Forelimb muscle (tissue), 1 donor: ENCODE measurements at regions not wholly inside any gene's neighbourhood (a gene's known extent, or its start where the extent isn't known, plus 50 kb on each side); places are given as distances from the start of the nearest gene placed in this dataset.

Source experiments
- DNase-seq: peaks from one replicate; pipeline ENCODE4 v3.0.0-alpha.2; 2013; ENCODE audit warnings: low read depth

GRCh38 chr17:69605571-69605970 lies 191.1 kb downstream of the MAP2K6 start:
- no peak for DNase-seq

DNA sequence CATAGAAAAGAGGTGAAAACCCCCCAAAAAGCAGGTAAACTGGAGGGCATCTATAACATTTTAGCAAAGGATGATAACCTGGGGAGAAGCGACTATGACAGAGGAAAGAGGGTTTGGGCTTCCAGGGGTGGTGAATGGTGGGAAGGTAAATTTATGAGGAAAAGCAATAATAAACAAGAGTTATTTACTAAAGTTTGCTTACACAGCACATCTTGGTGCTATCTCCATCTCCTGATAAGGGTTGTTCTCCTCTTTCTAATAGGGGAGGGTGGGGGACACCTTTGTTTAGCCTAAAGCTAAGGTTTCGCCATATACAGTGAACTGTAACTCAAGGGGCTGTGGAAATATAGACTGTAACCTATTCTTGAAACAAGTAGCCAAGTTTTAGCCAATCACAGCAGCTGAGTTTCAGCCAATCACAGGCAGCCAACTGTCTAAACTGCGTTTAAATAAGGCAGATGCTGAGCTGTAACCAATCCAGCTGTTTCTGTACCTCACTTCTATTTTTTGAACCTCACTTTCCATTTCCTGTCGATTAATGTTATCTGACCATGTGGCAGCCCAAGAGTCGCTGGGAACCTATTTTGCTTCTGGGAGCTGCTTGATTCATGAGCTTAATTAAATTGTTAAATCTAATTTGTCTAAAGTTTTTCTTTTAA lies 191.8 kb downstream of the MAP2K6 start:
- DNase-seq: no peak

- peak; percentile 53 for DNase-seq
Observed at GRCh38 chr17:69607162-69607834, 192.8 kb downstream of the MAP2K6 start.

DNA sequence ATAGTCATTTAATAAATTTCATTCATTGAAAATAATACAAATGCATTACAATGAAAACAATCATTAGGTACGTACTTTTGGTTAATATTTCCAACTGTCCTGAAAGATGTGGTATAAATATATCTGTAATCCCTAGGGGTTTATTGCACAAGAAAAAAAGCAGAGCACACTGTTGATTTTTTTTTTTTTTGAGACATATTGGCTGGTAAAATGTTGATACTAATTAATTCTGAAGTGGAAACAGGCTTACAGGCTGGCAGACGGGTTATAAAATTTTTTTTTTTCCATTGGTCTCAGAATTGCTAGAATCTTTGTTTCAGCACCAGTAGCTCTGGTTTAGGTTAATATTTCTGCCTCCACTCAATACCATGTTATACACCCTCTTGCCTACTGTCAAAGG lies 193.6 kb downstream of the MAP2K6 start:
- no peak for DNase-seq

DNA sequence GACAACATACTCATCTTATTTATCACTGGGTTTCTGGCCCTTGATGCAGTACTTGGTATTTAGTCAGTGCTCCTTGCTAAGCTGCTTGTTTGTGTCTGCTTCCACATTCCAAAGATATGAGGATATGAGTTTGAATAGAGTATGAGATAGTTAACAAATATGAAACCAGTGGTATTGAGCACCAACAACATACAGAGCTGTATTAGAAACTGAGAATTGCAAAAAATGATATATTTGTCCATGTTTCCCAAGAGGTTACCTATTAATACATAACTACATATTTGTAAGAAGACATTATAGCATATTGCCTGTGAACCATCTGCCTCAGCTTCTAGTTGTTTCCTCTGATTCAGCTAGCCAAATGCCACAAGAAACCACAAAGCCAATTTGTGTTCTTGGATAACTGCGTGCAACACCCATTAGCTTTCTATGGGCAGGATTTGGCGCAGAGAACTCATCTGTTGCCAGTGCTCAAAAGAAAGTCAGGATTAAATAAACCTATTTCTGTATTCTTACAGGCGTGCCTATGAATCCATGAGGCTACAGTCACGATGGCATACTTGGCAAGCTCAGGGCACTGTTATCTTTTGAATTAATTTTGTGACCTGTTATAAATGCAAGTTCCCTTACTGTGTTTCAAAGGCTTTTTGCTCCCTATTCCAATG lies 194.4 kb downstream of the MAP2K6 start:
- DNase-seq: no peak

DNA sequence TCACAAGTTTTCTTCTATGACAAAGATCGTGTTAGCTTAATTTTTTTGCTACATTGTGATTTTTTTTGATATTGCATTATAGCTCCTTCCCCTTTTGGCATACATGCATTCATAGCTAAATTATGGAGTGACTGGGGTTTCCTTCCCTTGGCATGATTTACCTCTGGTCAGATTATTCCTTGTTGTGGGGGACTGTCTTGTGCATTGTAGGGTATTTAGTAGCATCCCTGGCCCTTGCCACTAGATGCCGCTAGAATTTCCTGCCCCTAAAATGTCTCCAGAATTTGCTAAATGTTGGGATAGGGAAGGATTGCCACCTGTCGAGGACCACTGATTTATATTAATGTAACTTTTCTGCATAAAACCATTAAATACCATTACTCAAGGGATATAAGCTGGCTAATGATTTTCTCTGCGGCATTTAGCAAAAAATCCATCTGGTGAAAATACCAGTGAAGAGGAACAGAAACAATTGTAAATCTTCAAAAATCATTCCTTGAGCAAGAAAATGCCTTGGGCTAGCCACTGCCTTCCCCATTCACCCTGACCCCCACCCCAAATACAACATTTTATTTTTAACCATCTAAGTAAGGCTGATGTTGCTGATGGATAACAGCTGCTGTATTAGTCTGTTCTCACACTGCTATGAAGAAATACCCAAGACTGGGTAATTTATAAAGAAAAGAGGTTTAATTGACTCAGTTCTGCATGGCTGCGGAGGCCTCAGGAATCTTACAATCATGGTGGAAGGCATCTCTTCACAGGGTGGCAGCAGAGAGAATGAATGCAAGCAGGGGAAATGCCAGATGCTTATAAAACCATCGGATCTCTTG lies 195.2 kb downstream of the MAP2K6 start:
- no peak for DNase-seq

GRCh38 chr17:69620363-69620762 lies 205.9 kb downstream of the MAP2K6 start:
- no peak for DNase-seq

DNA sequence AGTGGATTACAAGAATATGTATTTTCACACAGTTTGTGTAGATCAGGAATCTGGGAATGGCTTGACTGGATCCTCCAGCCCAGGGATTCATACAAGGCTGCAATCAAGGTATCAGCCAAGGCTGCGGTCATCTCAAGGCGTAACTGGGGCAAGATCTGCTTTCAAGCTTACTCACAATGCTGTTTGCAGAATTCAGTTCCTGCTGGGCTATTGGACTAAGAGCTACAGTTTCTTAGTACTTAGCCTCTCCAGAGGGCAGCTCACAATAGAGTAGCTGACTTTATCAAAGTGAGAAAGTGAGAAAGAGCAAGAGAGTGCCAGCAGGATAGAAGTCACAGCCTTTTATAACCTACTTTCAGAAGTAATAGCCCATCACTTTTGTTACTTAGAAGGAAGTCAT lies 211.0 kb downstream of the MAP2K6 start:
- DNase-seq: no peak

GRCh38 chr17:69630056-69630635 lies 215.6 kb downstream of the MAP2K6 start:
- peak; percentile 76 for DNase-seq

GRCh38 chr17:69634844-69635243 lies 220.3 kb downstream of the MAP2K6 start:
- no peak for DNase-seq

DNA sequence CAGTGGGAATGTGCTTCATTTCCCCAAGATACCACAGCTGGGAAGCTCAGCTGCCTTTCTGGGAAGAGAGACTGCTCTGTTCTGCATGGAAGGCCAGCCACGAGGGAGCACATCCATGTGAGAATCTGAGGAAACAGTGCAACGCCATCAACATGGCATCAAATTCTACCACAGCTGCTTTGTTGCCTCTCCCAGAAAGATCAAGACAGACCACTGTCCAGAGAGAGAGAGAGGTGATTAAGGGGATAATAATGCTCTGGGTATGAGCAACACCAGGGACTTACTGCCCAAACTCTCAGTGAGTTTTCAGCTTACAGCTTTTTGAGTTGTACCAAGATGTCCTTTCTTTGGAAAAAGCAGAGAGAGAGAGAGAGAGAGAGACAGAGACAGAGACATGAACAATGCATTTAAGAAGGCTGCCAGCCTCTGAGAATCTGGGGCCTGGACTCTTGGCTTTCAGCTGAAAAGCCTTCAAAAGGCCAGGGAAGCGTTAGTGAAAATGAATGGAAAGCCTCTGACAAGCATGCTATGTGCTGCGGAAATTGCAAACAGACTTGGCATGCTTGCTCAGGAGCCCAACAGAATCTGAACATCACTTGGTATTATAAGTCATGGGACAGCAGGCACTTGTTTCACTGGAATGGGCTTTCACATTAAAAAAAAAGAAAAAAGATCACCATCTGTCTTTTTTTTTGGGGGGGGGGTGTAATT lies 223.1 kb downstream of the MAP2K6 start:
- no peak for DNase-seq

DNA sequence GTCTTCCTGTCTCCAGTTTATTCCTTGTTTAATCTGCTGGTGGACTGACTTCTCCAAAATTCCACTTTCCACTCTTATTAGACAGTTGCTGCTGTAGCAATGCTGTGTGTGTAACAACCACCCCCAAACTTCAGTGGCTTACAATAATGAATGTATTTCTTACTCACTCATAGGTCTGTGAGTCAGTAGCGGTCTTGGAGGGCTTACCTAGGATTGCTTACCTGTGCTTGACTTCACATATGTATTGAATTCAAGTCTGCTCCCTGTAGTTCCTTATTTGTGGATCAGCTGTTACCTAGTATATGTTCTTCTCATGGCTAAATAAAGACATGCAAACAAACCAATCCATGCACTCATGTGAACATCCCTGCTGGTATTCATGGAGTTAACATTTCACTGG lies 224.6 kb downstream of the MAP2K6 start:
- DNase-seq: no peak

- DNase-seq: no peak
Observed at GRCh38 chr17:69640073-69640472, 225.6 kb downstream of the MAP2K6 start.

DNA sequence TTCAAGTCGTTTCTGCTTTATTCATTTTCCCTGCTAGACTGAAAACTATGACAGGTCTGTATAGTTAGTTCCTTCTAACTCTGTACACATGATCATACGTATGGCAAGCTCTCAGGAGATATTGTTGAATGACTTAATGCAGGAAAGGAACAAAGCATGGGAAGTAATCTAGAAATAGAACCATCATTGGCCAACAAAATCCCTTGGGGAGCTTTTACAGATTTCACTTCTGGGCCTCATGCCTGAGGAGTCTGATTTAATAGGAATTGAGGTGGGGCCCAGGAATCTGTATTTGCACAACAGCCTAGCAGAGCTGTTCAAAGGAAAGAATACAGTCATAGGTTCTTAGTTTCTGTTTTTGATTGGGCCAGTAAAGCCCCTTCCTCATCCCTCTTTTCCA lies 229.2 kb downstream of the MAP2K6 start:
- DNase-seq: no peak

- no peak for DNase-seq
Observed at GRCh38 chr17:69646729-69647128, 232.2 kb downstream of the MAP2K6 start.

DNA sequence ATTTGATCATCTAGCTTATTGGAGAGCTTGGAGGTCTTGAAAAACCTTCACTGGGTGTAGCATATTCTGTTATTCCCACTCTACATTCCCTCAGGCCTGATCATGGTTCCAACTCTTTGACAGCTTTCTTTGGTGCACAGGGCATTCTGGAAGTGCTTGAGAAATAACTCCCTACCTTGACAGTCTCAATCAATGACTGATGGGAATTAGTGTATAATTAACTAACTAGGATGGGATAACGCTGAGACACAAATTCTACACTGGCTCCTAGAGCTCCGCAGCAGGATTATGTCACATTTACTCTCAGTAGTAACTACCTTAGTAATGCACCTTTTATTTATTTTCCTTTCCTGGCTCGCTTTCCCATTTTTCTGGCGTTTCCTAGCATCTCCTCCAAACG lies 236.4 kb downstream of the MAP2K6 start:
- no peak for DNase-seq

- no peak for DNase-seq
Observed at GRCh38 chr17:69651921-69652320, 237.4 kb downstream of the MAP2K6 start.

DNA sequence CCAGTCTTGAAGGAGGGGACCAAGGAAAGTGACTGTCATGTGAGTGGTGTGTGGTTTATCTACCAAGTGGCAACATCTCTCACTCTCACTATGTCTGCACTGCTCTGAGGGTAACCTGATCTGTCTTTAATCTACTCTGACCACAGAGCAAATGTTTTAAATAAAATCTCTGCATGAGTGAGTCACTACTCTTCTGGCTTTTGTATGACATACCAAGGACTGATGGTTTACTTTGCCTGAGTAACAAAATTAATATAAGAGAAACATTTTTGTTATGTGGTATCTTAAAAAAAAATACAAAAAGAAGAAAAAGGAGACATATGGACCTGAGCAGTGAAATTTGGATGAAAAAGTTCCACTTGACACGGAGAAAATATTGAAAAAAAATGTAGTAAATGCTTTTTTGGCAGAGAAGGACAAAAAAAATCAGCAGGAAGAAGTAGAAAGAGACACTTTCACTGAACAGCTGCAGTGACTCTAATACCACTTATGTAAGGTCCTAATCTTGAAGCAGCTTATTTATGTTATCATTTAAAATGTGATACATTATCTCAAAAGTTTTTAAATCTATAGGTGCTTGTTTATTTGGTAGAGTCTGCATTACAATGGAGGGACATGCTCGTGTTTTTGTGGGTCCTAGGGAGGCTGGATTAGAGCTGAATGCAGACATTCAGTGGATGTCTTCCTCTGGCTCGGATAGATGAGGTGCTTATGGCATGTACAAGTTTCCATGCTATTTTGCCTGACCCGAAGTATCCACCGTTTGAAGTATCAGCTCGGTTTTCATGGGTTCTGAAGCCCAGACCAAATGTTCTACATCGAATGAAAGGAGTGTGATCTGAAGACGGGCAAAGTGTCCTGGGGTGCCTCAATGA lies 240.7 kb downstream of the MAP2K6 start:
- DNase-seq: no peak

DNA sequence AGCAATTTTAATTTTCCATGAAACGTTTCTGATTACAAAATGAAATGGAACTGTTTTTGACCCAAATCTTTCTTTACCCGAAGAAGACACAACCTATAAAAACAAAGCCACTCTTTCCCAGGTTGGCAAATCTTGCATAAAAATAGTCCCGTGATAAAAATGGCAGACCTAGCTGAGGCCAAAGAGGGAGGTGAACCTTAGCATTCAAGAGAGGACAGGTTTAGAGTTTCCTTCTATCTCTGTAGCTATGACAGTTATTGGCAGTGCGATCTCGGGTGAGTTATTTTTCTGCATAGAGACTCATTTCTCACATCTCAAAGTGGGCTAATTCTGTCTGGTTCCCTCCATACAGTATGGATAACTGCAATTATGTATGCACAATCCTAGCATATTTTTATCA lies 241.4 kb downstream of the MAP2K6 start:
- DNase-seq: no peak
